GM20000 (cell line): ENCODE measurements at regions not wholly inside any gene's neighbourhood (a gene's known extent, or its start where the extent isn't known, plus 50 kb on each side); places are given as distances from the start of the nearest gene placed in this dataset.

Experiments
- DNase-seq: peaks from one replicate; pipeline ENCODE4 v3.0.0; 2012; ENCODE audit warnings: low spot score
- CTCF ChIP-seq: IDR thresholded peaks from 2 replicates; pipeline ENCODE4 v1.5.1; 2012; ENCODE audit warnings: mild to moderate bottlenecking, control low read depth; ENCODE audit errors: extremely low read depth, missing control alignments

DNA sequence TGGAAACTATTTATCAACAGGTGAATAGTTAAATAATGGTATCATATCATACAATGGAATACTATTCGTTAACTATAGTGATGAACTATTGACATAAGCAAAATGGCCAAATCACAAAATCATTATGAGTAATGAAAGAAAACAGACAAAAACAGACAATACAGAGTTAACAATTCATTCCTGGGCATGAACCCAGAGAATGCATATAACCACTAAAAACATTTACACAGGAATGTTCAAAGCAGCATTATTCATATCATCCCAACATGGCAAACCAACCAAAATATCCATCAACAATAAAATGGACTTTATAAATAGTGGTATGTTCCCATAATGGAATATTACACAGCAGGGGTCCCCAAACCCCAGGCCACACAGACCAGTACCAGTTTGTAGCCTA, 131.2 kb upstream of the CYP1B1 start:
- DNase-seq, result no peak
- no peak for TF ChIP-seq CTCF

- no peak for TF ChIP-seq CTCF
- DNase-seq, result no peak
These were observed 127.5 kb upstream of the CYP1B1 start for GRCh38 chr2:38203446-38203810.

- TF ChIP-seq CTCF, result no peak
- no peak for DNase-seq
These were observed 126.9 kb upstream of the CYP1B1 start for GRCh38 chr2:38202713-38203445.

DNA sequence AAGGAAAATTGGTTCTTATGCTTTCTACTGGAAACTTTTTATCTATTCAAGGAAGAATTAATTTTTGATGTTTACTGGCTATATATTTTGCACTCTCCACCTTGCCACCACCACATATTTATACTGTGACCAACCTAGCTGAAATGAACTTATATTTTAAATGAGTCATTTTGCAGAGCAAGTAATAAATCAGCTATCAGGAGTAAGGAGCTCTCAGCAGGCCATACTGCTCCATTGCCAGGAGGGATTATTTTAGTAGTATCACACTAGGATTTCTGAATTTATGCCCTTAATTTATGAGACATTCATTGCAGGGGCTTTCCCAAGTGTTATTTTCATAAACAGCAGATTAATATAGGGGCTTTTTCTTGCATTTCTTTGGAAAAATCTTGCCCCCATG, 125.8 kb upstream of the CYP1B1 start:
- DNase-seq, result no peak
- TF ChIP-seq CTCF, result no peak

DNA sequence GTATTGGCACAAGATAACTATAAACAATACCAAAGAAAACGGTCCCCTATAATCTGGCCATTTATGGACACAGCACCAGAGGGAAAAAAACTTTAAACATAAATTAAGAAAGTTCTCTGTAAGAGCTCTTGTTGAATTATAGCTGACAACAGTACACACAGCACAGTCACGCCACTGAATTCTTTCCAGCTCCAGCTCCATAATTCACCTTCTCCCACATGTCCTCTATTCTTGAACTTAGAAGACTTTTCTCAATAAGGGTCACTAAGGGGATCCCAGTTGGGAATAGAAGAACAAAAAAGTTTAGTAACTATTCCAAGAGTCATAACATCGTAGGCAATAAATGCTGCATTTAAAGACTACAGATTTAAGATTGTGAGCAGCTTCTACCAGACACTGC, 124.6 kb upstream of the CYP1B1 start:
- DNase-seq, result no peak
- no peak for TF ChIP-seq CTCF

GRCh38 chr2:38199127-38199526, 123.2 kb upstream of the CYP1B1 start:
- no peak for TF ChIP-seq CTCF
- no peak for DNase-seq

DNA sequence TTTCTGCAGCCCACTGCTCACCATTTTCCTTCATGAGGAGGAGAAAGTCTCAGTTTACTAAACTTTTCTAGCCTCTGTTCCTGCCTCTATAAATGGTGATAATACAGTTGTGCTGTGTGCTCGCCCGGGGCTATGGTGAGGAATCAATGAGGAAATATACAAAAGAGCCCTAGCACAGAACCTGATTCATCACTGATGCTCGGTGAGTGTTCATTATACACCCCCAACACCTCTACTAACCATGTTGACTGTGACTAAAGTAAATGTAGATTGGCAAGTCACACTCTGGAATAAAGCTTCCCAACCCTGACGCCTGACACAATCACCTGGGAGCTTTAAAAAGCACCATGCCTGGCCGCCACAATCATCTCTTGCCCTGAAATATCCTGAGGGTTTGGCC, 118.8 kb upstream of the CYP1B1 start:
- TF ChIP-seq CTCF, result no peak
- DNase-seq, result no peak
